HepG2 (cell line): ENCODE measurements at regions not wholly inside any gene's neighbourhood (a gene's known extent, or its start where the extent isn't known, plus 50 kb on each side); places are given as distances from the start of the nearest gene placed in this dataset.

Source experiments
- ATAC-seq: fragments of 200-7000 bp; cut with Tn5 transposase; 3 replicates; pipeline ENCODE4 v1.9.1; 2020; ENCODE audit warnings: mild to moderate bottlenecking, moderate library complexity
- BruUV-seq: library from RNA; stranded (reverse); fragments of 400-500 nt; replicated peaks from 2 replicates; lab custom pipeline; 2021; lab: Mats Ljungman, UMichigan
- CTCF ChIA-PET: fragments of 300-600 bp; formaldehyde crosslinking; extraction: SDS; loops from one replicate; lab custom pipeline; 2021; ENCODE audit warnings: low total read pairs, inconsistent platforms, low intra/inter-chr PET ratio; lab: Yijun Ruan, JAX
- POLR2A ChIA-PET: fragments of 350-600 bp; sonication (Branson Sonifier 250); formaldehyde crosslinking; loops from one replicate; lab custom pipeline; 2020; ENCODE audit warnings: antibody characterized with exemption, inconsistent platforms; lab: Yijun Ruan, JAX
- DNase-seq: peaks from one replicate; pipeline ENCODE4 v3.0.0-alpha.2; 2015; ENCODE audit warnings: low spot score
- FAIRE-seq: peaks from 3 replicates; lab custom pipeline; 2011; peaks lifted over from hg19 to GRCh38; lab: Jason Lieb, UNC
- H2AFZ ChIP-seq: one replicate; pipeline ENCODE4 v1.6.1; 2011; ENCODE audit warnings: low read length, inconsistent platforms
- H3K27ac ChIP-seq: fragments of 300-600 bp; 3 replicates; pipeline ENCODE4 v1.8.0; 2011; ENCODE audit warnings: mixed run types, mild to moderate bottlenecking, mixed read lengths, low read length, inconsistent platforms; ENCODE audit not compliant: insufficient read depth; ENCODE audit errors: extremely low read length
- H3K27me3 ChIP-seq, 2 experiments: fragments of 200-600 bp in 1 of 2; 2 replicates in 1 of 2; 3 replicates in 1 of 2; pipeline versions ENCODE4 v1.6.0 to v1.8.0; 2011; ENCODE audit warnings: low read length in 2 of 2, mild to moderate bottlenecking in 2 of 2, moderate library complexity in 2 of 2, inconsistent platforms in 1 of 2; ENCODE audit not compliant: insufficient read depth in 2 of 2, control insufficient read depth in 1 of 2
- H3K36me3 ChIP-seq, 2 experiments: fragments of 200-600 bp in 1 of 2; replicated peaks in 1 of 2; 2 replicates in 1 of 2; 3 replicates in 1 of 2; pipeline versions ENCODE4 v1.5.1 to v1.8.0; 2011; ENCODE audit warnings: low read length in 2 of 2, inconsistent platforms in 1 of 2; ENCODE audit not compliant: insufficient read depth in 2 of 2, control insufficient read depth in 1 of 2
- H3K4me1 ChIP-seq: 2 replicates; pipeline ENCODE4 v1.5.1; 2012; ENCODE audit warnings: low read length, inconsistent platforms; ENCODE audit not compliant: insufficient read depth
- H3K4me2 ChIP-seq: 2 replicates; pipeline ENCODE4 v1.6.0; 2011; ENCODE audit warnings: low read depth, low read length, inconsistent platforms
- H3K4me3 ChIP-seq, 3 experiments: fragments of 200-600 bp in 1 of 3; sonication (generic), shearing (Covaris generic) in 1 of 3; replicated peaks in 1 of 3; 2 replicates each; pipeline ENCODE4 v1.5.1; 2011 to 2016; ENCODE audit warnings: low read length in 3 of 3, inconsistent platforms in 2 of 3, low read depth in 2 of 3, mild to moderate bottlenecking in 2 of 3, control low read depth in 1 of 3, mixed read lengths in 1 of 3; ENCODE audit not compliant: insufficient read depth in 1 of 3
- H3K79me2 ChIP-seq: one replicate; pipeline ENCODE4 v1.6.1; 2011; ENCODE audit warnings: low read length, inconsistent platforms; ENCODE audit not compliant: insufficient read depth
- H3K9ac ChIP-seq: 2 replicates; pipeline ENCODE4 v1.6.0; 2011; ENCODE audit warnings: mild to moderate bottlenecking, low read depth, low read length, inconsistent platforms; ENCODE audit not compliant: insufficient read depth
- H3K9me3 ChIP-seq: 2 replicates; pipeline ENCODE4 v1.5.1; 2012; ENCODE audit warnings: mild to moderate bottlenecking, low read length
- H4K20me1 ChIP-seq: 2 replicates; pipeline ENCODE4 v1.6.0; 2011; ENCODE audit warnings: inconsistent platforms, mild to moderate bottlenecking, low read length, moderate library complexity; ENCODE audit not compliant: insufficient read depth
- ATF5 ChIP-seq: sonication (generic); formaldehyde crosslinking; IDR thresholded peaks from 2 replicates; pipeline ENCODE4 v1.4.0; 2020; ENCODE audit warnings: mild to moderate bottlenecking, low read depth, missing genetic modification reagents
- CENPT ChIP-seq: sonication (generic); formaldehyde crosslinking; IDR thresholded peaks from 2 replicates; pipeline ENCODE4 v1.8.0; 2022; ENCODE audit warnings: low read depth, mild to moderate bottlenecking, moderate library complexity, missing genetic modification reagents
- FUBP1 ChIP-seq: sonication (generic); formaldehyde crosslinking; IDR thresholded peaks from 2 replicates; pipeline ENCODE4 v1.5.1; 2020; ENCODE audit warnings: missing genetic modification reagents, mild to moderate bottlenecking, borderline replicate concordance
- HMG20B ChIP-seq: conservative IDR thresholded peaks from 2 replicates; pipeline ENCODE4 v1.6.1; 2016; ENCODE audit warnings: missing genetic modification reagents, missing compliant biosample characterization
- MAFG ChIP-seq: sonication (generic); formaldehyde crosslinking; IDR thresholded peaks from 2 replicates; pipeline ENCODE4 v1.5.1; 2020; ENCODE audit warnings: mild to moderate bottlenecking, missing genetic modification reagents
- SIX1 ChIP-seq: sonication (generic); formaldehyde crosslinking; IDR thresholded peaks from 2 replicates; pipeline ENCODE4 v1.4.0; 2020; ENCODE audit warnings: missing genetic modification reagents, borderline replicate concordance
- TFDP1 ChIP-seq: IDR thresholded peaks from 2 replicates; pipeline ENCODE4 v1.6.1; 2016; ENCODE audit warnings: missing compliant biosample characterization, missing genetic modification reagents, borderline replicate concordance
- THAP7 ChIP-seq: sonication (generic); formaldehyde crosslinking; IDR thresholded peaks from 2 replicates; pipeline ENCODE4 v1.8.1; 2023; ENCODE audit warnings: mild to moderate bottlenecking, missing genetic modification reagents
- ZBTB3 ChIP-seq: sonication (generic); formaldehyde crosslinking; IDR thresholded peaks from 2 replicates; pipeline ENCODE4 v1.4.0; 2020; ENCODE audit warnings: low read depth, mild to moderate bottlenecking, moderate library complexity, missing genetic modification reagents, borderline replicate concordance
- ZNF10 ChIP-seq: sonication (generic); formaldehyde crosslinking; IDR thresholded peaks from 2 replicates; pipeline ENCODE4 v1.4.0; 2020; ENCODE audit warnings: mild to moderate bottlenecking, low read depth, missing genetic modification reagents, borderline replicate concordance
- ZNF235 ChIP-seq: sonication (generic); formaldehyde crosslinking; IDR thresholded peaks from 2 replicates; pipeline ENCODE4 v1.8.1; 2023; ENCODE audit warnings: mild to moderate bottlenecking, missing genetic modification reagents, borderline replicate concordance
- ZNF335 ChIP-seq: sonication (generic); formaldehyde crosslinking; IDR thresholded peaks from 2 replicates; pipeline ENCODE4 v1.4.0; 2020; ENCODE audit warnings: missing genetic modification reagents
- ZNF776 ChIP-seq: sonication (generic); formaldehyde crosslinking; IDR thresholded peaks from 2 replicates; pipeline ENCODE4 v1.4.0; 2020; ENCODE audit warnings: mild to moderate bottlenecking, missing genetic modification reagents
- ZNF816 ChIP-seq: sonication (generic); formaldehyde crosslinking; IDR thresholded peaks from 2 replicates; pipeline ENCODE4 v1.8.0; 2022; ENCODE audit warnings: missing genetic modification reagents, mild to moderate bottlenecking, borderline replicate concordance
- WGBS: methylation state at CpG from one replicate; pipeline ENCODE4 v1.1.6; 2017; ENCODE audit warnings: low lambda C conversion rate; 5-methylcytosine and 5-hydroxymethylcytosine counted together
- in situ Hi-C: cut with HindIII; loops from 2 replicates; pipeline ENCODE4 v1.10.0; 2017; ENCODE audit warnings: low pct_unique_long_range_greater_than_20kb; ENCODE audit not compliant: extremely low pct_ligation_motif_present
- intact Hi-C: fragments of 100-400 bp; cut with micrococcal nuclease; formaldehyde crosslinking; loops from one replicate; pipeline ENCODE4 v1.10.0; 2022; ENCODE audit not compliant: unreplicated experiment

GRCh38 chr6:16950825-16951495 is 150.9 kb upstream of the STMND1 start:
- H3K27ac ChIP-seq: no peak overlapping the region
- intact Hi-C loops: no loop called here
- no peak for DNase-seq
- no peaks in the 10 kb centered on the region for H3K27me3 ChIP-seq
- in situ Hi-C loops: loop anchor here (25.0 kb wide), 2 partner anchors 439 to 614 kb away; no protein-coding TSS in a partner anchor
- H2AFZ ChIP-seq: no peak overlapping the region
- no peaks in the 10 kb centered on the region for H3K79me2 ChIP-seq
- POLR2A ChIA-PET: no interaction called here
- H3K4me2 ChIP-seq: no peak overlapping the region
- no peaks in the 10 kb centered on the region for H3K36me3 ChIP-seq
- H3K4me1 ChIP-seq: no peaks in the 10 kb centered on the region
- H3K9ac ChIP-seq: no peak overlapping the region
- WGBS: 32% methylated on average over 1 of the region's 1 CpG
- no peaks in the 10 kb centered on the region for H4K20me1 ChIP-seq
- CTCF ChIA-PET: no interaction called here
- FAIRE-seq: no peak
- no TSS peak for BruUV-seq
- TF ChIP-seq HMG20B (CRISPR knock-in tag) (no peak), ZNF10 (CRISPR knock-in tag) (no peak), ZNF235 (no peak)
- no peak for ATAC-seq
- no peaks in the 10 kb centered on the region for H3K9me3 ChIP-seq
- H3K4me3 ChIP-seq: no peak overlapping the region

GRCh38 chr6:16950302-16950701 is 151.5 kb upstream of the STMND1 start:
- POLR2A ChIA-PET: no interaction called here
- H3K27me3 ChIP-seq: no peaks in the 10 kb centered on the region
- H3K4me3 ChIP-seq: no peak overlapping the region
- ATAC-seq (no peak), FAIRE-seq (no peak), DNase-seq (no peak)
- no peaks in the 10 kb centered on the region for H3K9me3 ChIP-seq
- H3K4me2 ChIP-seq: no peak overlapping the region
- intact Hi-C loops (no loop called here), in situ Hi-C loops (loop anchor here (25.0 kb wide), 2 partner anchors 438 to 613 kb away; no protein-coding TSS in a partner anchor)
- H3K9ac ChIP-seq: no peak overlapping the region
- H3K4me1 ChIP-seq: no peaks in the 10 kb centered on the region
- no peaks in the 10 kb centered on the region for H4K20me1 ChIP-seq
- H3K79me2 ChIP-seq: no peaks in the 10 kb centered on the region
- BruUV-seq: no TSS peak
- H2AFZ ChIP-seq: no peak overlapping the region
- H3K27ac ChIP-seq: no peak overlapping the region
- 31% methylated on average over 2 of the region's 2 CpGs for WGBS
- CTCF ChIA-PET: no interaction called here
- no peaks in the 10 kb centered on the region for H3K36me3 ChIP-seq
- no peak for TF ChIP-seq ZNF335 (CRISPR knock-in tag)
- TF ChIP-seq TFDP1 (CRISPR knock-in tag): no peak
- no peak for TF ChIP-seq ZBTB3 (CRISPR knock-in tag)
- TF ChIP-seq CENPT: no peak
- TF ChIP-seq ATF5 (CRISPR knock-in tag): no peak
- TF ChIP-seq SIX1 (CRISPR knock-in tag): no peak
- no peak for TF ChIP-seq FUBP1
- TF ChIP-seq THAP7: no peak
- no peak for TF ChIP-seq ZNF776 (CRISPR knock-in tag)
- no peak for TF ChIP-seq MAFG (CRISPR knock-in tag)
- no peak for TF ChIP-seq ZNF816 (CRISPR knock-in tag)
